ENCODE measurements at regions not wholly inside any gene's neighbourhood (a gene's known extent, or its start where the extent isn't known, plus 50 kb on each side); places are given as distances from the start of the nearest gene placed in this dataset.

- no peak for DNase-seq
Observed at GRCh38 chr10:9193120-9193519, 1138.6 kb downstream of the GATA3 start.

DNA sequence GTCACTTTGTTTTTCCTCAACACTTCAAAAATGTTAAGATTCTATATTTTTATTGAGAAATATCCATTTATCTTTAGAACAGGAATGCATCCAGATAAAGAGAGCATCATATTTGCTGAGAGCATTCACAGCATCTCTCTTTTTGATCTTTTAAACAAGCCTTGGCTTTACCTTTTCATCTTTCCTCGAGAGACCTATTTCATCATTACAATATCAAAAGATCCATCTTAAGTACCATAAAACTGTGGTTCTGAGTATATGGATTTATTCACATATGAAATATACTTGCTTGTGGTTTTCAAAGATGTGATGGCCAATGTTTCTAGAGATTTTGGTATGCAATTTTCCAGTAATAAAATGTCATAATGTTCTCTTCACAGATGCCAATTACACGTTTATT, 1140.9 kb downstream of the GATA3 start:
- DNase-seq: no peak

DNA sequence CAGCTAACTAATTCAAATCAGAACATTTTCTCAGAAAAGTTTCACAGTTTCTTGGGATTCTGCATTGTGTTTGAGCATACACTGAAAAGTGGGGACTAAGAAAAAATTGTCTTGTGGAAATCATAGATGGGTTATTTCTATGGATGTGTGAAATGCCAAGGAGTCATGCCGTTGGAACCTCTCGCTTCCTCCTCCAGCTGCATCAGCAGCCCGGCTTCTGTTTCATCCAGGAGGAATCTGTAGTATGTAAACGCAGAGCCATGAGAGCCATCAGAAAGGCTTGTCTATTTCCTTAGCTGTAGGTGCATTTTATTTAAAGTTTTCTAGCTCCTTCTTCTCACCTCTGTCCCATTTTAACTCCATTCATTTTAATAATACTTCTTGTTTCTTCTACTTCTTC, 1144.1 kb downstream of the GATA3 start:
- DNase-seq: no peak

- no peak for DNase-seq
Observed at GRCh38 chr10:9205558-9205957, 1151.1 kb downstream of the GATA3 start.

GRCh38 chr10:9209105-9209798, 1154.8 kb downstream of the GATA3 start:
- no peak for DNase-seq

DNA sequence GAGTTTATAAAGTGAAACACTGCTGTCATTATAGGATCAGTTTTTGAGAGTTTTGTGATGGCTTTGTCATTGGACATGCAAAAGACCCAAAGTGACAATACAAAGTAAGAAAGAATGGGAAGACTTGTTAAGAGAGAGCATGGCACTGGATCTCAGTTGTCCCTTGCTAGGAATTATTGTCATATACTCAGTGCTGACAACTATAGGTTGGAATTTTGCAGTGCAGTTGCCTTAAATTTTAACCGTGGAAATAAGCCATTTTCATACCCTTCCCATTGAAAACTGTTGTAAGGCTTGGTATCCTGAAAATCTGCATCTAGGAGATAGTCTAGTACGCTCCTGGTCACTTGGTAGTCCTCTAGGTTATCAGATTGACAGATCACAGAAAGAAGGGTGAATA, 1156.7 kb downstream of the GATA3 start:
- DNase-seq: no peak

DNA sequence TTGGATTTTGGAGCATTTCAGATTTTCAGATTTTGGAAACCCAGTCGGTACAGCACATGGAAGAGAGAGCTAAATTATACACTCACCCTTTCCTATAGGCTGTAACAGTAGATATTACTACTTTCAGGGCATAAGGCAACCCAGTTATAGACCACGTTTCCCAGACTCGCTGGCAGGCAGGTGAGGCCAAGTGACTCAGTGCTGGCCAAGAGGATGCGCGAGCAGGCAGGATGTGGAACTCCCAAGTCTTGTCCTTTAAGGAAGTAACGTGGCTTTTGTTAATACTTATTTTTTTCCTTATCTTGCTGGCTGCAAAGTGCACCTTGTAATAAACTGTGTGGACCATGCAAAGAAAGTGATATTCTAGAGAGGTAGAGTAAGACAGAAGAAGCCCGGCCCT, 1160.1 kb downstream of the GATA3 start:
- no peak for DNase-seq

- DNase-seq: no peak
Observed at GRCh38 chr10:9215121-9215520, 1160.6 kb downstream of the GATA3 start.

- no peak for DNase-seq
Observed at GRCh38 chr10:9219860-9220259, 1165.4 kb downstream of the GATA3 start.

GRCh38 chr10:9222917-9223316, 1168.4 kb downstream of the GATA3 start:
- no peak for DNase-seq

- DNase-seq: no peak
Observed at GRCh38 chr10:9227679-9228365, 1173.3 kb downstream of the GATA3 start.

DNA sequence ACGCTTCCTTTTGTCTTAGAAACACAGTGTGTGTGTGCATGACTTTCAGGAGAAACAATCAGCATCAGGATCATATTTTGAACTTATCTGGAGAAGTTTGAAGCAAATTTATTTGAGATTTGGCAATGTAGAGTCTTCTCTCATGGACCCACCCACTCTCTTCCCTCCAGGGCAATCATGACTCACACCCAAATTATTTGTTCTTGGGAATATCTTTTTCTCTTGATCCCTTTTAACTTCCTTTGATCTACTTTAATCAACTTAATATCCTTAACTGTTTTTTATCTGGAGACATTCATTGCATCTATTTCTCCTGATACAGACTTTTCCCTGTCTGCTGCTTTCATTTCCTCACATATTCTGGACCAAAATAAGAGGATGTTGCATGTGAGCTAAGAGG, 1174.3 kb downstream of the GATA3 start:
- DNase-seq: no peak

DNA sequence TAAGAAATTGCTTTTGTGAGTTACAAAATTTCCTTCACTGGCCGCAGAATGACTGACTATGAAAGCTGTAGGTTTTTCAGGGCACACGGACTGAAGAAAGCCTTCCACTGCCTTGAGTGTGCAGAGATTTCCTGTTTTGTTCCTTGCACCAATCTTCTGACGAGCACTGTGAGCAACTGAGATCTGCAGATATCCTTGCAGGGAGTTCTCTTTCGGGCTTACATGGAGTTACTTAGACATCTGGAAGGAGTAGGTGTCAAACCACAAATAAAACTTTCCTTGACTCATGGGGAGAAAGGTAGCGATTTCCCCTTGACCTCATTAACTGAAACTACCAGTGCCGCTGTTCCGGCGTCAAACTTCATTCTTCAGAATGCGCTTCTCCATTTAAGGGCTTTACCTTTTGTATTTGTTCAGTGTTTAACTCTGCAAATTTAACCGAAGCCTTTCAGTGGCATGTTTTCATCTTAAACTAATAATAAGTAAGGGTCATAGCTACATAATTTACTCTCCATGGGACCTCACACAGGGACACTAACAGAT, 1175.3 kb downstream of the GATA3 start:
- DNase-seq: no peak

- no peak for DNase-seq
Observed at GRCh38 chr10:9230625-9231024, 1176.1 kb downstream of the GATA3 start.

GRCh38 chr10:9234191-9234590, 1179.7 kb downstream of the GATA3 start:
- no peak for DNase-seq

GRCh38 chr10:9238041-9238440, 1183.6 kb downstream of the GATA3 start:
- DNase-seq: no peak

DNA sequence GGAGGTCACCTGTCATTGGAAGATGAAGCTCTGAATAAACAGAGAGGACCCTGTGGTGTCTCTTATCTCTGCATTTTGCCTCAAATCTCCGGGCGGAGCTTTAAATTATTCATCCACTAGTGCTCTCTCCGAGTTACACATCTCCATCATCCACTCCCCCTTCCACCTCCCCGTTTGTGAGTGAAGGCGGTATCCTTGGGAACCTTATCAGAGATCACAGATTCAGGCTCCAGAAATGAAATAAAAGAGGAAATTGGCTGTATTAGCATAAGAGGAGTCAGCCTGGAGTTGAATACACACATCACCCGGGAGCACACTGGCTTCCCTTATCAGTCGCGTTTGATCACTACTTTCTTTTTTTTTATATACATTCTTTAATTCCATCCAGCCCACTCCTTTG, 1184.8 kb downstream of the GATA3 start:
- no peak for DNase-seq

DNA sequence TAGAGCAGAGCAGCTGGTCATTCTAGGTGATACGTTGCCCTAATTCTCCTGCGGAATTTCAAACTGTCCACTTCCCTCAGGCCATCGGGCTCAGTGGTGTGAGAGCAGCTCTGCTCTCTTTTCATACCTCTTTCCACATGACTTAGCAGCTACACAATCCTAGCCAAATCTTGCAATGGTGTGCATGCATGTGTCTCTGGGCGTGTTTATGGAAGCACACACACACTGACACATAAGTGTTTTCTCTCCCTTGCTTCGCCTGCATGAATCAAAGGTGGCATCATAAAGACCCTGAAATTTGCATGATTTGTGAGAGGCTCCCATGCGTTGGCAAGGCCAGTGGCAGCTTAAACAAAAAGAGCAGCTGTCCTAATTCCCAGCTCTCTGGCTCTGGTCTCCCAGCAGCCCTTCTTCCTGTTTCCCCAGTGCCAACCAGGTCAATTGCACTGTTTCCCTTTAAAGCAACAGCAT, 1189.5 kb downstream of the GATA3 start:
- DNase-seq: no peak

GRCh38 chr10:9244864-9245263, 1190.4 kb downstream of the GATA3 start:
- no peak for DNase-seq

DNA sequence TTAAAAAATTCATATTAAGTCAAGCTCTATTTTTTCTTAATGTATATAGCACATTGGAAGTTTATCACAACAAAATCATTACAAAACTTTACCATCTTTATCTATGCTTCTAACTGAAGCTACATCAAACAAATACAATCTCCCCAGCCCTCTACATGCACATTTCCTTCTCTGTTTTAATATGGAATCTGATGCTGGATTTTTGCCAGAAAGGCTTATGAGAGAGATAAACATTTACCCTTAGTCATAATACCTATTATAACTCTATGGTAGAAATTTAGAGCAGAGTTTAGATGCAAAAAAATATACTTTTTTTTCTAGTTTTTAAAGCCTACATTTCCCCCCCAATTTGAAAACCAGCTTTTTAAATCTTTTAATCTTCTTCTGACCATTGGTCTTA, 1198.6 kb downstream of the GATA3 start:
- DNase-seq: no peak

- DNase-seq: no peak
Observed at GRCh38 chr10:9254353-9254752, 1199.9 kb downstream of the GATA3 start.

GRCh38 chr10:9260690-9261089, 1206.2 kb downstream of the GATA3 start:
- DNase-seq: no peak

GRCh38 chr10:9262770-9263169, 1208.3 kb downstream of the GATA3 start:
- DNase-seq: no peak

DNA sequence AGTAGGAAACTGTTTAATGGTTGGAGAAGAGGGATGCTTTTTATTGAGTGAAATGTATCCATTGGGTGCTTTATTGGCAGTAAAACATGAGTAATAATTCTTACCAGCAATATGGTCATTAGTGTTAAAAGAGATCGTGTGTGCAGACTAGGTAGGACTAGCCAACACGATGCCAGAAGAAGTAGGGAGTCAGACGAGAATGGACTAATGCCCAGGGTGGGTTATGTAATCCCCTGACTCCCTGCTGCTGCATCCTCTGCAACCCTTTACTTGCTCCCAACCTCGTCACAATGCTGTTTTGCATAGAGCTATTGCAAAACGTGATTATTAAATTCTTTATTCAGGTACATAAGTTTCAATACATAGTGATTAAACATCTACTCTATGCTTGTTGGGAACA, 1213.7 kb downstream of the GATA3 start:
- no peak for DNase-seq

Data from NCI-H2171 treated with DMSO at 0.1 percent for 48 hours (cell line).